ENCODE measurements at regions not wholly inside any gene's neighbourhood (a gene's known extent, or its start where the extent isn't known, plus 50 kb on each side); places are given as distances from the start of the nearest gene placed in this dataset.
A peak's percentile ranks its signal among the peaks of the same experiment; 100 is the strongest.

DNA sequence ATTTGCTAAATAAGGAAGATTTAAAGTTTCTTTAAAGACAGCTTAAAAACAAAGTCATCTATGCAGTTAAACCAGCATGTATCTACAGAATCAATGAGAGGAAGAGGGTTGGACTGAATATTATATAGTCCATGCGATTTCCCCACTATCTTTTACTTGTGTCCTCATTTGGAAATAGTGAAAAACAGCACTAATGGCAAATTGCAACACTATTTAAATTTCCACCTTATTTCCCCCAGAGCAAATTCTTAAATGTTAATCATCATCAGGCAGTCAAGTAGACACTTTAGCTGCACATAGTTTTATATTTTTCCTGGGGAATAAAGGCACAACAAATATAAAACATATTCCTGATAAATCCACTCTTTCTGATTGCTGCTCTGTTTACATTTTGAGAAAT lies 114.6 kb downstream of the LCA5 start:
- no peak overlapping the region for H3K4me3 ChIP-seq (replicated peaks; ENCODE audit: low read depth, low read length)
- TF ChIP-seq, protein P1, sequence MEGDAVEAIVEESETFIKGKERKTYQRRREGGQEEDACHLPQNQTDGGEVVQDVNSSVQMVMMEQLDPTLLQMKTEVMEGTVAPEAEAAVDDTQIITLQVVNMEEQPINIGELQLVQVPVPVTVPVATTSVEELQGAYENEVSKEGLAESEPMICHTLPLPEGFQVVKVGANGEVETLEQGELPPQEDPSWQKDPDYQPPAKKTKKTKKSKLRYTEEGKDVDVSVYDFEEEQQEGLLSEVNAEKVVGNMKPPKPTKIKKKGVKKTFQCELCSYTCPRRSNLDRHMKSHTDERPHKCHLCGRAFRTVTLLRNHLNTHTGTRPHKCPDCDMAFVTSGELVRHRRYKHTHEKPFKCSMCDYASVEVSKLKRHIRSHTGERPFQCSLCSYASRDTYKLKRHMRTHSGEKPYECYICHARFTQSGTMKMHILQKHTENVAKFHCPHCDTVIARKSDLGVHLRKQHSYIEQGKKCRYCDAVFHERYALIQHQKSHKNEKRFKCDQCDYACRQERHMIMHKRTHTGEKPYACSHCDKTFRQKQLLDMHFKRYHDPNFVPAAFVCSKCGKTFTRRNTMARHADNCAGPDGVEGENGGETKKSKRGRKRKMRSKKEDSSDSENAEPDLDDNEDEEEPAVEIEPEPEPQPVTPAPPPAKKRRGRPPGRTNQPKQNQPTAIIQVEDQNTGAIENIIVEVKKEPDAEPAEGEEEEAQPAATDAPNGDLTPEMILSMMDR (IDR thresholded peaks at IDR 0.05; ENCODE audit: low read depth, low read length, missing control alignments) = no peak
- DNase-seq (ENCODE audit: extremely low read depth, low read depth) = no peak

DNA sequence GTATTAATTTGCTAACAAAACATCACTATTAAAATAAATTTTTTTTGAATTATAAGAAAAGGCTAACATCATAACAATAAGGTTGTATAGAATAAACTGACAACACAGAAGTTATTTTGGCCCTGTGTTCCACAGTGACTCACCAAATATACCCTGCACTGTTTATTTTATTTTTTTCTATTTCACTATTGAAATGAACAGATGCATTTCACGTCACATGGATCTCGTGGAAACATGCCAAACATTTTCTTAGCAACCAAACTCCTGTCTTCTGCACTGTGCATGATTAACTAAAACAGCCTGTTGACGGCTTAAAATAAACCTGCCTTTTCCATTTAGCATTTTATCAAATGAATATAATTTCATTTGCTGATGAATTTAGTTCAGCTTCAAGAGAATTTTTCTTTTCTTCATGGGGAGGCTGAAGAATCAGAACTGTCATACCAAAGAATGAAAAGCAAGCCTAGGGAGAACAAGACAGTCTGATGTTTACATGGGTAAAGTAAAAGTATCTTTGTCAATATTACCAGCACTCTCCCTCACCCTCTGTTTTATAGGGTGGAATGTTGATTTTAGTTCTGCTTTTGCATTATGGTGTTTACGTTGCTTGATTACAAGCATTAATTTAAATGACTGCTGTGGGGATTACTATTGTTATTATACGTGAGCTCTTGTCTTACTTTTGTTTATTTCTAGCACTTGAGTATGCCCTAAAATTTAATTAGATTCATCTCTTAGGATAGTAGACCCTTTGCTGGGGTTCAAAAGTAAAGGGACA lies 115.3 kb downstream of the LCA5 start:
- H3K4me3 ChIP-seq (replicated peaks; ENCODE audit: low read depth, low read length) = no peak overlapping the region
- peak; percentile 80 for DNase-seq (ENCODE audit: extremely low read depth, low read depth)
- TF ChIP-seq, protein P1 (IDR thresholded peaks at IDR 0.05; ENCODE audit: low read depth, low read length, missing control alignments) = no peak

DNA sequence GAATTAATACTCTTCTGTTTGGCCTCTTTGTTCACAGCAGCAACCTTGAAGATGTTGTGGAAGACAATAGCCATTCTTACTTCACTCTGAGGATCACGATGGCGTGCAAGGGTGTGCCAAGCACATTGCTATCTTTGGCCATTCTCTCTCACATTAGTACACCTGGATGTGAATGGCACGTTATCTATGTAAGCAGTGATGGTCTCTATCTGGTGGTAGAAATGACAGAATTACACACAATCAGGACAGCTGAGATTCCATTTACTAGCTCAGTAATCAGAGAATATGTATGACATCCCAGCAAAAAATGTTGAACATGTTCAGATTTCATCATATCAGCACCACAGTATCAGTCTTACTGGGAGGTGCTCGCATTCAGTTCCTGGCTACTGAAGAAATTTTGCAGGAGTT lies 116.2 kb downstream of the LCA5 start:
- TF ChIP-seq, protein P1 (IDR thresholded peaks at IDR 0.05; ENCODE audit: low read depth, low read length, missing control alignments) = no peak
- DNase-seq (ENCODE audit: extremely low read depth, low read depth) = no peak
- no peak overlapping the region for H3K4me3 ChIP-seq (replicated peaks; ENCODE audit: low read depth, low read length)

DNA sequence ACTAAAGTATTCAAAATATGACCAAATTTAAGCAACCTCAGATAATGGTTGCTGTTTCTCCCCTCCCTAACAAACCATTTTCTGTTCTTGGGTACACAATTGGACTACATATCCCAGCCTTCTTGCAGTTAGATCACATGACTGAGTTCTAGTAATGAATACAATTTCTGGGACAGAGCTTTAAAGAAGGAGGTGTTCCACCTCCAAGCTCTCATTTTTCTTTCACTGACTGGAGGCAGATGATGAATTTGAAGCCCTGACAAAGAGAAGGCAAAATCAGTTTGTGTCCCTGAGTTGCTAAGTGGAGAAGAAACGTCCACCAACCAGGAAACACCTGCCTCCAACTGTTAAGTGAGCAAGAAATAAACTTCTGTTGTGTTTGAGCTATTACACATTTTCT lies 117.2 kb downstream of the LCA5 start:
- no peak overlapping the region for H3K4me3 ChIP-seq (replicated peaks; ENCODE audit: low read depth, low read length)
- no peak for DNase-seq (ENCODE audit: extremely low read depth, low read depth)
- TF ChIP-seq, protein P1 (IDR thresholded peaks at IDR 0.05; ENCODE audit: low read depth, low read length, missing control alignments) = no peak

DNA sequence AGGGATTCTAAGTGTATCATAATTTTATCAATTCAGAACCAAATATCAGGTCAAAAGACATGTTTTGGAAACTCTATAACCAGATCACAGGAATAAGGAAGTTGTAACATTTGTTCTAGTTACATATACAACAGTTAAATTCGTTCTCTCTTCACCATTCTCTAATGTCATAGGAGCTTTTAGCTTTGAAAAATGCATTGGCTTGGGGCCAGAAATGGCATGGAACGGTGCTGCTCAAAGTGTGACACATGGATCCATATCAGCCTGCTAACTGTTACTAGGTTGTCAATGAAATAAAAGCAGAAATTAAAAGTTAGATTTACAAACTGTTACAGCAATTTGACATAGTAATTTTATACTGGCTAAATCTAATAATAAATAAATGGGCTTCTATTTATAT lies 120.3 kb downstream of the LCA5 start:
- no peak for DNase-seq (ENCODE audit: extremely low read depth, low read depth)
- no peak overlapping the region for H3K4me3 ChIP-seq (replicated peaks; ENCODE audit: low read depth, low read length)
- TF ChIP-seq, protein P1 (IDR thresholded peaks at IDR 0.05; ENCODE audit: low read depth, low read length, missing control alignments) = no peak

DNA sequence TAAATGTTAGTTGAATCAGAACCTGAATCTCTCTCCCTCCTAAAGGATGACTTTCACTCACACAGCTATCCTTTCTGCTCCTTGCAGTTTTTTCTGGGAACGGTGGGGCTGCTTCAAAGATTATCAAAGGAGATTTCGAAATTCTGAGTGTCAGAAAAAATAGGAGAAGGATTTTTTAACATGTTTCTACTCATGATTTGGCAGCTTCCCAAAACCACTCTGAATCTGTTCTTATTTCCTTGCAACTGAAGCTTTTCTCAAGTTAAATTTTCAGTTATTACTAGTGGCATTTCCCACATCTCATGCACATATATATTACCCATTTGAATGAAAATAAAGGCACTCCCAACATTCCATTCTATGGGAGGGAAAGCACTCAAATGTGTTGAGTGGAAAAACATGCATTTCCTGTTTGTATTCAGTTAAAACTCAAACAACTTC lies 123.6 kb downstream of the LCA5 start:
- TF ChIP-seq, protein P1 (IDR thresholded peaks at IDR 0.05; ENCODE audit: low read depth, low read length, missing control alignments) = no peak
- no peak for DNase-seq (ENCODE audit: extremely low read depth, low read depth)

More for the DNA sequence above, 123.6 kb downstream of the LCA5 start:
- H3K4me3 ChIP-seq (replicated peaks; ENCODE audit: low read depth, low read length) = no peak overlapping the region
